DMS153 treated with DMSO at 0.1 percent for 48 hours (cell line): ENCODE measurements at regions not wholly inside any gene's neighbourhood (a gene's known extent, or its start where the extent isn't known, plus 50 kb on each side); places are given as distances from the start of the nearest gene placed in this dataset.

Experiments
- DNase-seq: peaks from one replicate; lab custom pipeline; 2025; ENCODE audit not compliant: unreplicated experiment; lab: John Stamatoyannopoulos, UW

DNA sequence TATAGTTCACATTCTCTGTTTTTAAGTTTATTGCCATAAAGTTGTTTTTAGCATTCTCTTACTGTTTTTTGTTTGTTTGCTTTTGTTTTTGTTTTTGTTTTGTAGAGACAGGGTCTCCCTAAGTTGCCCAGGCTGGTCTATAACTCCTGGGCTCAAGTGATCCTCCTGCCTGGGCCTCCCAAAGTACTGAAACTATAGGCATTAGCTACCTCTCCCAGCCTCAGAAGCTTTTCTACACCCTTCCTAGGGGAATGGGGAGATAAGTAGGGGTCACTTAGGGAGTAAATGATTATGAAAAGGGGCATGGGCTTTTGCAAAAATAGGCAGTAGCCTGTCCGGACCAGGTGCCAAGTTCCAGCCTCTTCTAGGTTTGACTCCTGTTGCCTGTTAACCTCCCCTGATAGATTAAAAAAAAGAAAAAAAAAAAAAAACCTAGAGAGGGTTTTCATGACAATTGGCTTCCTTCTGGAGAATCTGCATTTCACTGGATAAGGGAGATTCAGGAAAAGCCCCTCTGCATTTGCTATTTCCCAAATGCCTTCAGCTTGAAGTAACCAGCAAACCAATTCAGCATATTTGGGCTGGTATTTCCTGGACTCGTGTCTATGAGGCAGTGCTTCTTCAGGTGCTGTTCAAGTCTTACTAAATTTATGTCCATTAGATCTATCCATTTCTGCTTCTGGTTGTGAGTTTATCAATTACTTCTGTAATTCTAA lies 216.8 kb downstream of the TM9SF2 start:
- DNase-seq: no peak

DNA sequence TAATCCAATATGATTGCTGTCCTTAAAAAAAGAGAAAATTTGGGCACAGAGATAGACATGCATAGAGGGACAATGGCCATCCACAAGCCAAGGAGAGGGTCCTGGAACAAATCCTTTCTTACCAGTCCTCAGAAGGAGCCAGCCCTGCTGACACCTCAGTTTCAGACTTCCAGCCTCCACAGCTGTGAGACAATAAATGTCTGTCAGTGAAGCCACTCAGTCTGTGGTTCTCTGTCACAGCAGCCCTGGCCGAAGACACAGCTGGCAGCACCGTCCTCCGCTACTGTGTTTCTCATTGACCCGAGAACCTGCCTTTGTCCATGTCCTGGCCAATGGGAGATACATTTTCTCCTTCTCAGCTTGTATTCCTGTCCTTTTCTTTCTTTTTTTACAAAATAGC lies 207.9 kb downstream of the TM9SF2 start:
- no peak for DNase-seq

DNA sequence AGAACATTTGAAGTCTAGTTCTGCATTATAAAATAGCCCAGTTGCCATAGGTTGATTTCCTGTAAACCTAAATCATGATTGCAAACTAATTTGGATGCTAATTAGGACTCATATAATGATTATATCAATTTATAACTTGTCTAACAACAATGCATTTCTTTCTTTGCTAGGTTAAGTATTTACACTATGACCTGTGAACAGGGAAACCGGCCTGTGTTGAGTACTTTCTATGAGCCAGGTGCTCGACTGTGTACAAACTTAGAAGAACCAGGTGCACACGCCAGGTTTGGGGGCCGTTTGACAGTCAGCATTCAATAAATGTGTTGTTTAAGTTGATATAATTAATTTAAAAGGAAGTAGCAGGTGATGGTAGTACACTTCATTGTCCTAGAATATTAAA lies 203.1 kb downstream of the TM9SF2 start:
- peak; percentile 41 for DNase-seq

DNA sequence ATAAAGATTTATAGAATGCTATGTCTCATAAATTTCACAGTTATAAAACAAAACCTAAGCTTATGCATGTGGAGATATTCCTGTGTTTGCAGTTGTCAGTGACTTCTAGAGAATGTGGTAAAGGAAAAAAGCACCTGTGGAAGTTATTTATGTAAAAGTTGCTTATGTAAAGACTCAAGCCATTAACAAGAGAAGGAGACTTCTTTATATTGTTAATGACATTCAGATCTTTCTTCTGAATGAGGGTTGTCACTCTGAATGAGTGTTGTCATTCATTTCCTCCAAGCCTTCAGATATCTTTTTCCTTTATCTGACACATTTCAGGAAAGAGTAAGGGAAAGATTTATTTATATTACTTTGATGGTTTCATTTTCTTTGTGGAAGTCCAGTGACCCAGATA lies 202.6 kb downstream of the TM9SF2 start:
- no peak for DNase-seq

DNA sequence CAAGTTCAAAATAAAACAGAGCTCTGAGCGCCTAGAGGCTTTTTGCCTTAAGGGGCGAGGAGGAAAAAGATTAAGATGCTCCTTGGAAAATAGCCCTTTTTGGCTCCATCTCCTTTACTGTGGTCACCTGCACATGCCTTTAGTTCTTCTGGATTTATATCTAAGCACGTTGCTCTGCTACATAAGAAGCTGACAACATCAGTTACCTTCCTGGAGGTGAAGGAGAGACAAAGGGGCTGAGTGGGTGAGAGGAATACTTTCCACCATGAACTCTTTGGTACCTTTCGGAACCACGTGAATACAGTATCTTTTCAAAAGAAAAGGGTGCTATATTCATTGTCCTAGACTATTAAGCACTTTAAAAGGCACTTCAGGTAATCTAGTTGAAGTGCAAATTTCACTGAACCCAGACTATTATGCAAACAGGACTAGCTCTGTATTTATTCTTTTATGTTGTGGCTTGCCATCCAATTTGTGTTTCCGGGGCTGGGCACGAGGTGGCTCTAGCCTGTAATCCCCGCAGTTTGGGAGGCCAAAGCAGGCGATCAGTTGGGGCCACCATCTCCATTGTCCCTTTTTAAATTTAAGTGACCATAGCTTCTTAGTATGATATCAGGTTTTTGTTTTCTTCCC lies 201.5 kb downstream of the TM9SF2 start:
- DNase-seq: peak; percentile 58

DNA sequence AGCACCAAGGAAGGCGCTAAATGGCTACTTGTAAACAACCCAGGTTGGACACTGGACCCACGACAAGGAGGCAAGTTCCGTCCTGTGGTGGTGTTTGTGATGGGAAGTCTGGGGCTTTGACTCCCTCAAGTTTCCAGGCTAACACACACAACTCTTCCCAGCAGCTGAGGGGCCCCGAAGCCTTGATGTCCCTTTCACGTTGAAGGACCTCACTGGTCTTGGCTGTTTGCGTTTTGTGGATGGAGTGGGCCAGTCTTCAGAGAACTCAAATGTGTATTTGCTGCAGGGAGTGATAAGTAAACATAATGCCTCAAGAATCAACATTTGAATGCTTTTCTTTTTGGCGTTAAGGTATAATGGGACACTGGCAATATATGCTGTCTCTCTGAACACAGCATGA lies 199.2 kb downstream of the TM9SF2 start:
- DNase-seq: no peak

DNA sequence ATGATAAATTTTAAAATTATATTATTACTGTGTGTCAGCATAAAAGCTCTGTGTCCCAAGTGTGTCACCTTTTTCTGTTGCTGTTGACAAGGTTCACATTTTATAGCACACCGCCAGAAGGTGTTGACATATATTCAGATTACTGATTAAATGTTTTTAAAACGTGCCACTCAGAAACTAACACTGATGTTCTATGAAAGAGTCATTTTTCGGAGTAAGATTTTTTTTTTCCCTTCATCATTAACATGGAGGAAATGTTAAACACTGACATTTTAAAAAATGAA lies 197.5 kb downstream of the TM9SF2 start:
- no peak for DNase-seq

DNA sequence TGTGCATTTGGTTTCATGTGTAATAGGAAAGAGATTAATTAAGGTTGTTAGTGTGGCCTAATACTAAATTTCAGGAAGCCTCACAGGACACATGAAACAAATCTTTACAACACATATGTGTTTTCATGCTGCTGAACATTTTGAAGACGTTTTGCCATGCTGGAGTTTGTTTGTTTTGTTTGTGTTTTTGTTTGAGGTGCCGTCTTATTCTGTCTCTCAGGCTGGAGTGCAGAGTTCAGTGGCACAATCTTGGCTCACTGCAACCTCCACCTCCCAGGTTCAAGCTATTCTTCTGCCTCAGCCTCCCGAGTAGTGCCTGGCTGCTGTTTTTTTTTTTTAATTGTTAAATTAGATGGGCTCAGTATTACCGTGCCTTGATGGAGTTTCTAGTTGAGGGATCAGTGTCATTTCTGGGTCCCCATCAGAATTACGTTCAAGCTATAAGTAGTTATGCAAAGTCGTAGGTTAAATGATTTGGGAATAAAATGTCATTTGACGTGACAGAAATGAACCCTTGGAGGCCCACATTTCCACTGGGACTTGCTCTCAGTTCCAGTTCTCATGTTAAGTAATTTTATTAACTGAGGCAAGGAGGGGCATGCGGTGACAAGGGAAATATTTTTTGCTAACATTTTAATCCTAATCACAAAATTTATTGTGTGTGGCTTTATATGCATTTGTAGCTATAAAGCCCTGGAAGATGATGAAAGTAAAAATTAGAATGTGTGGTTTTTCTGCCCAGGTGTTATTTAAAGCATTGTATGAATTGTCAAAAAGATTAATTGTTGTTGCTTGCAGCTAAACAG lies 196.9 kb downstream of the TM9SF2 start:
- DNase-seq: no peak

DNA sequence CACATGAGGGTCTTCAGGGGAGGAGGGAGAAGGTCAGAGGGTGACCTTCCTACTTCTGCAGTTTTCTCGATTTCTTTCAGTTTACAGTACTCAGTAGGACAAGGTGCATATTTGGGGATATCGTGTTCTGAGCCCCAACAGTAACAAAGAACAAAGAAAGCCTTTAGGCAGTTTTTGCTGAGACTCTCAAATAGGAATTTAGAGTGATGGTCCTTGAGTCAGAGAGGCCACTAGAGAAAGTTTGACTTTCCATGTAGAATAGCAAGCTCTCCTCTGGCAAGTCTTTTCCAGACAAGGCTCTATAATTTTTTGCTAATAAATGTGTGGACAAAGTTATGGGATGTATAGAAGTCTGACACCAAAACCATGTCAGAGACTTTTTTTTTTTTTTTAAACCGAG lies 194.6 kb downstream of the TM9SF2 start:
- no peak for DNase-seq

DNA sequence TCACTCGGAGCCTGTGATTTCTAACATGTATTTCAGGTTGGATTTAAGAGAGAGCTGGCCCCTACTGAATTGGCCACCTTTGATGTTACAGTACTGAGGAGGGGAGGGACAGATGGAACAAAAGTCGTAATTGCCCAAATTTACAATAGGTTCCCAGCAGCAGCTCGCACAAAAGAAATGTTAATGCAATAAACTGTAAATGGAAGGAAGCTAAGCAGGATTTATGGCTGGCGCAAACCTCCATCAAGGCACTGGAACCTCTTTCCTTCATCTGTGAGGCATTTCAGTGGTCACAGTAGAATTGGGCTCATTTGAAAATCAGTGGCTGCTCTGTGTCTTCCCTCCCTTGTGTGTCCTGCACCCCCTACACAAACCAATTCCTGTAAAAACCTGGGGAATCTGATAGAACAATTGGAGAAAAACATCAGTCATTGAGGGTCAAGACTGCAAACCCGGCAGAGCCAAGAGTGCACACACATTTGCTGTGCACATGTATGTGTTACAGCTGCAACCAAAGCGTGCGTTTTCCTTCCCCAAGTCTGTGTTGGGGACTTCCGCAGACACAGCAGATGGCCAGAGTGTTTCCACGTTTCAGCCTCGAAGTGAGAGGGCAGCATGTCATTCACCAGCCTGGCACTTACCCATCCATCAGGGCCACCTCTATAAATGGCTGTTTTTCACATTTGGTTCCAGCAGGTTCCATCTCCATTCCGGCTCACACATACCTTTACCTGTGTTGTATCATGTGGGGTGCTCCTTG lies 192.8 kb downstream of the TM9SF2 start:
- DNase-seq: no peak

DNA sequence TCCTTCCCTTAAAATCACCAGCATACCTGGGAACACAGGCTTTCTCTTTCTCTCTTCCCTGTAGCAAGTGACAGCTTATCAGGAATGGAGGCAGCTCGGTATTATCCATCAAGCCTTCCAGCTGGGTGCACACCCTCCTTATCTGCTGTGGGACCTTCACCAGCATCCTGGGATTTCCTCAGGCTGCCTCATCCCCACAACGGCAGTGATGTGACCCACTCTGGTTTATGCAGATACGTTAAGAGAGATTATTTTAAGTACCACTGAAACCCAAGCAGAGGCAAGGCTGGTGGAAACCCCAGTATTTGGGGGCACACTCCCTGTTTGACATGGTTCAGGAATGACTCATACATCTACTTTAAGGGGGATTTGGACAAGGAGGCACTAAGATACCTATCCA lies 192.1 kb downstream of the TM9SF2 start:
- DNase-seq: no peak

DNA sequence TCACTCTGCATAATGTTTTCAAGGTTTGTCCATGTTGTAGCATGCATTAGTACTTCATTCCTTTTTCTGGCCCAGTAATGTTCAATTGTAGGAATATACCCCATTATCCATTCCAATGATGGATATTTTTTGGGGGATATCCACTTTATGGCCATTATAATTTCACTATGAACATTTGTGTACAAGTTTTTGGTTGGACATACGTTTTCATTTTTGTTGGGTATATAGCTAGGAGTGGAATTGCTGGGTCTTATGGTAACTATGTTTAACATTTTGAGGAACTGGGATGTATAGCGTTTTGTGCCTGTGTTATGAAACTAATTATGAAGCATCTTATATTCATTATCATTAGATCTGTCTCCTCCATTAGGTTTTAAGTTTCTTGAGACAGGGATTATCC lies 191.6 kb downstream of the TM9SF2 start:
- DNase-seq: no peak

DNA sequence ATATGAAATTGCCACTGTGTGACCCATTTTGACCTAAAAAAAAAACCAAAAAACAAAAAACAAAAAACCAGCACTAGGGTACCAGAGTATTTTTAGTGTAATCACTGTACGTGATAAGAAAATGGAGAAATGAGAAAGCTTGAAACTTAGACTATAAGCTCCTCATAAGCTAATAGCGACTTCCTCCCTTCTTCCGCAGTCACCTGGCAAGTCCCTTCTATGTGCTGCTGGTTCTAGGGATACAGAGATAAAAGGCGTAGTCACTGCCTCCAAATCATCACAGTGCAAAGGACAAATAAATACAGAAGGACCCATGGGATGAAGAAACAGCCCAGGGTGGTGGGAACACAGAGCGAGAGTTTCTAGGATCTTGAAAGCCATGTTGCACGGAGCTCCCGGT lies 190.3 kb downstream of the TM9SF2 start:
- no peak for DNase-seq

DNA sequence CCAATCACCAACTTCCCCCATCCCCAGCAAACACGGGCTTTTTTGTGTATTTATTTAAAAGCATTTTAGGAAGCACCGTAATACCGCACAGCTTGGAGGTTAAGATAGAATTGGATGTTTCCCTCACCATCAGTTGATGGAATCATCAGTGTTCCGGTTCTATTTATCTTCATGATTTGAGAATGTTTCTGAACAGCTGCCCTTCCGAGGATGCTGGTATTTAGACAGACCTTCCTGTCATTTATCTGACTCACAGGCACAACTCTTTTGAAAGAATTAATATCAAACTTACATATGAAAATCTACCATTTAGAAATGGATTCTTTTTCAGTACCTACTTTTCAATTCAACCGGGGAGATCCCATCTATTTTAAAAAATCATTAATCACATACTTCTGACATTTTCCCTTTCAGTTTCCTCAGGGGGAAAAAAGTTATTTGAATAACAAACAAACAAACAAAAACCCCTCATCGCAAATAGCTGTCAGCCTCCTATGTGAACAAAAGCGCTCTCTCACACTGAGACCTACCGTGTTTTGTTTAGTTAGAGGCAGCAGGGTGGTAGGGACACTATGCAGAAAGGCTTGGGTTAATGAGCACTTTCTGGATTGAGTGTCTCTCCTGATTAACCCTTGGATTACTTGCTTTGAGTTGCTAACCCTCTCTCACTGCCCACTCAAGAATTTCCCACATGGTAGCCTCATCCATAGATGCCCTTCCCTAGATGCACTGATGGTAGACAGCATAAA lies 189.3 kb downstream of the TM9SF2 start:
- DNase-seq: no peak

DNA sequence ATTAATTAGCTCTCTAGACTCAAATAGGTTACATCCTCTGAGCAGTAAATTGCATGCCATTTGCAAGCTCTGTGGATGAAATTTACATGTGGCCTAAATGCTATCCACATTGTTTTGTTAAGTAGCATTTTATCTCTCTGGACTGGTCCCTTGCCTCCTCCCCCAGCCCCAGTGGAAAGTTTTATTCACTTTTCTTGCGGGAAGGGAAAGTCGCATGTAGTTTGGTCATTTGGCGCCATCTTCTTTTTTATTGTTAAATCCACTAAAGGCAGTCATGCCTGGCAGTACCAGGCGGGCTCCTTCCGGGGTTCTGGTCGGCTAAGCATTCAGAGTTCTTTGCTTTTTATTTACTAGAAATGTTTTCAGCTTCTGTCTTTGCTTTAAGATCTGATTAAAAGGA lies 188.7 kb downstream of the TM9SF2 start:
- no peak for DNase-seq

DNA sequence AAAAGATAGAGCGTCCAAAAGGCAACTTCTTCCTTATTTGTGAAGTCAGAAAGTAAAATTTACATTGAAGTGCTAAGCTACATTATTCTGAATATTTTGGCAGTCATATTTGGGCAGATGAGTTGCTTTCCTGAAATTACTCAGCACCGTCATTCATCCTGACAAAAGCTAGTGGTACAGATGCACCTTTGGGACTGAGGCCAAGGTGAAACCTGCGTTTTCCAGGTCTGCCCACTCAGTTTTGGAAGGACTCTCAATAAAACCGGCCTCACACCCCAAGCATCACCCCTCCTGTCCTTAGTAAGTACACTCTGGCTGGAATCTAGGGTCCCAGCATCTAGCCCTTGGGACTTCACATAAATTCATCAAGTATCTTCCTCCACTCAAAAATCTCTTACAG lies 187.5 kb downstream of the TM9SF2 start:
- DNase-seq: no peak

DNA sequence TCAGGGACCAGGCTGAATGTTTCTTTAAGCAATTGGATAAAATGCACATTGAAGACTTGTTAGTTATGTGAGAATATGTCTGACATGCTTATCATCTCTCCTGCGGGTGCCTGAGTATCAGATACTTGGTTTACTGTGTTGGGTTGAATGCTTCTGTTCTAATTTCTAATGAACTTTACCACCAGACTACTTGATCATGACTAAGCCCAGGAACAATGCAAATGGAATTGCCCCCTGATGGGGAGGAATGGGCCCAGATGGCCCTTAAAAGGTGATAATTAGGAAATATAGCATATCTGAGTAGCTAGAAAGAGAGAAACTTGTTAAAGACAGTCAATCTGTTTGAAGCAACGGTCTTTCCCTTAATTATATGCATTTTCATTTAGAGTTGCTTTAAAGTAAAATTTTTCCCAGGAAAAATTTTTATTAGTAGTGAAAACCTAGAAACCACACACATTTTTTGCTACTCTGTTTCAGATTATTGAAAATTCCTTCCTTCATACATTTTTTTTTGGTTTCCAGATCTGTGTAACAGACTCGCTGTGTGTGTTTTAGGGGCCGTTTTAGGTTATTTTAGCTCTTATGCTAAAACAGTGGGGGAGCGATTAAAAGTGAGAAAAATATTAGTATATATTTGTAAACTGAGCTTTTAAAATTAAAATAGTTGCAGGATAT lies 186.6 kb downstream of the TM9SF2 start:
- no peak for DNase-seq

DNA sequence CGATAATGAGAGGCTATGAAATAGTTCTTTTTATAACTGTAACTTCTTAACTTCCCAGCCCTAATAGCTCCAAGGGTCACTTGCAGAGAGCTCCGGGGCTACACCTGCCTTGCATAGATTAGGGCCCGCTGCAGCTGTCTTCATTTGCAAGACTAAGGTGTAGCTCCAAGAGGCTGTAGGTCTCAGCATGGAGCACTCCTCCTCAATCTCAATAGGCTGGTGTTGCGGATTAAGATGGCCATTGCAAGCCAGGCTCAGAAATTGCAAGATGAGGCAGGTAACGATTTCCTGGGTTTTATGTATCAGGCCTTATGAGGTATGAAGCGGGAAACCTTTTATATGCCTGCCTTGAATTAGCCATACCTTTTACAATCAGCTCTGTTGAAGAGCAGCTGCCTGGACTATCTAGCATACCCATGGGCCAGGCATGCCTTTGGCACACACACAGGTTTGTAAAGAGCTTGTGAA lies 185.7 kb downstream of the TM9SF2 start:
- DNase-seq: no peak

DNA sequence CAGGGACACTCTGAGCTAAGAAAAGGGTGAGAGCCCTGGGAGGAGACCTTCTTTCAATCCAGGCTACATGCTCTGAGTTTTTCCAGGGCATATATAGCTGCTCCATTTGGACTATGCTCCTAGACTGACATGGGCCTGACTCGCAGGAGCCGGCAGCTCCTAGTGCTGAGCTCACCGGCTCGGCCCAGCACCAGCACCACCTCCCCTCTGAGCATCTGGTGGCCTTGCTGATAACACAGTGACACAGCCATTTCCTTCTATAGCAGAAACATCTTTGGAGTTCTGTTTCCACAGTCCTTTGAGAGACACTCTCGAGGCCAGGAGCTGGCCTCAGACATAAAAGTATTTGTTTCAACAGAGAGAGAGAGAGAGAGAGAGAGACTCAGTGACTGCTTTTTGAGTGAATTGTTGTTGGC lies 184.9 kb downstream of the TM9SF2 start:
- DNase-seq: no peak

DNA sequence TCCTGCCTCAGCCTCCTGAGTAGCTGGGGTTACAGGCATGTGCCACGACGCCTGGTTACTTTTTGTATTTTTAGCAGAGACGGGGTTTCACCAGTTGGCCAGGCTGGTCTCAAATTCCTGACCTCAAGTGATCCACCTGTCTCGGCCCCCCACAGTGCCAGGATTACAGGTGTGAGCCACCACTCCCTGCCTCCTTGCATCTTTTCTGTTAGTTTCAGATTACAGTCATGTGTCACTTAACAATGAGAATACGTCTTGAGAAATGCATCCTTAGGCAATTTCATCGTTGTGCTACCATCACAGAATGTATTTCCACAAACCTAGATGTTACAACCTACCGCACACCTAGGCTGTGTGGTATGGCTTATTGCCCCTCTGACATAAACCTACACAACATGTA lies 180.4 kb downstream of the TM9SF2 start:
- DNase-seq: no peak
